NB4 (cell line): ENCODE measurements at regions not wholly inside any gene's neighbourhood (a gene's known extent, or its start where the extent isn't known, plus 50 kb on each side); places are given as distances from the start of the nearest gene placed in this dataset.

Source experiments
- DNase-seq: peaks from one replicate; pipeline ENCODE4 v3.0.0; 2010; ENCODE audit warnings: low read depth
- H3K4me3 ChIP-seq: one replicate; pipeline ENCODE4 v1.5.1; 2011; ENCODE audit warnings: mild to moderate bottlenecking, low read depth, low read length, moderate library complexity
- MYC ChIP-seq: IDR thresholded peaks from 2 replicates; pipeline ENCODE4 v1.6.1; 2011; ENCODE audit warnings: low read depth, low read length
- POLR2A ChIP-seq: IDR thresholded peaks from 2 replicates; pipeline ENCODE4 v1.6.1; 2011; ENCODE audit warnings: mild to moderate bottlenecking; ENCODE audit not compliant: insufficient read length; ENCODE audit errors: extremely low read depth
- TF ChIP-seq, protein P1 (sequence below): IDR thresholded peaks from one replicate; pipeline ENCODE4 v1.5.1; 2012; ENCODE audit warnings: low read depth, low read length
- TF ChIP-seq, protein P2 (sequence below): IDR thresholded peaks from 2 replicates; pipeline ENCODE4 v1.6.1; 2011; ENCODE audit warnings: low read depth, low read length

DNA sequence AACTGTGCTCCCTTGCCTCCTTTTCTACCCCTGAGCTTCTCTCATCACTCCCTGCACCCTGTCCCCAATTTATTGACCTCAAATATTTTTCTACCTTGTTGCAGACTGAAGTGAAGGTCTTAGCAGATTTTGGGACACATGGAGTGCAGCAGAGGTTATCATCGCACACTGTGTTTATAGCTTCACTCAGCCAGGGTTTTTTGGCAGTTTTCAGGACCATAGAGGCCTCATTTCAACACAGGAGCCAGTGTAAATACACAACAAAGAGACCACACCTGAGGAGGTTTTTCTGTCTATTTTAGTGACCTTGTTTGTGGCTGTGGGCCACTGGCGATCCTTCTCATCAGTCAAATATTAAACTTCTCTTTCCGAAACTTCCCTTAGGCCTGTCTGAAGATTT is 457.1 kb downstream of the SPRY1 start:
- DNase-seq = no peak
- TF ChIP-seq POLR2A (no peak), MYC (no peak)
- TF ChIP-seq, protein P1, sequence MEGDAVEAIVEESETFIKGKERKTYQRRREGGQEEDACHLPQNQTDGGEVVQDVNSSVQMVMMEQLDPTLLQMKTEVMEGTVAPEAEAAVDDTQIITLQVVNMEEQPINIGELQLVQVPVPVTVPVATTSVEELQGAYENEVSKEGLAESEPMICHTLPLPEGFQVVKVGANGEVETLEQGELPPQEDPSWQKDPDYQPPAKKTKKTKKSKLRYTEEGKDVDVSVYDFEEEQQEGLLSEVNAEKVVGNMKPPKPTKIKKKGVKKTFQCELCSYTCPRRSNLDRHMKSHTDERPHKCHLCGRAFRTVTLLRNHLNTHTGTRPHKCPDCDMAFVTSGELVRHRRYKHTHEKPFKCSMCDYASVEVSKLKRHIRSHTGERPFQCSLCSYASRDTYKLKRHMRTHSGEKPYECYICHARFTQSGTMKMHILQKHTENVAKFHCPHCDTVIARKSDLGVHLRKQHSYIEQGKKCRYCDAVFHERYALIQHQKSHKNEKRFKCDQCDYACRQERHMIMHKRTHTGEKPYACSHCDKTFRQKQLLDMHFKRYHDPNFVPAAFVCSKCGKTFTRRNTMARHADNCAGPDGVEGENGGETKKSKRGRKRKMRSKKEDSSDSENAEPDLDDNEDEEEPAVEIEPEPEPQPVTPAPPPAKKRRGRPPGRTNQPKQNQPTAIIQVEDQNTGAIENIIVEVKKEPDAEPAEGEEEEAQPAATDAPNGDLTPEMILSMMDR = no peak
- TF ChIP-seq, protein P2, sequence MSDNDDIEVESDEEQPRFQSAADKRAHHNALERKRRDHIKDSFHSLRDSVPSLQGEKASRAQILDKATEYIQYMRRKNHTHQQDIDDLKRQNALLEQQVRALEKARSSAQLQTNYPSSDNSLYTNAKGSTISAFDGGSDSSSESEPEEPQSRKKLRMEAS = no peak

DNA sequence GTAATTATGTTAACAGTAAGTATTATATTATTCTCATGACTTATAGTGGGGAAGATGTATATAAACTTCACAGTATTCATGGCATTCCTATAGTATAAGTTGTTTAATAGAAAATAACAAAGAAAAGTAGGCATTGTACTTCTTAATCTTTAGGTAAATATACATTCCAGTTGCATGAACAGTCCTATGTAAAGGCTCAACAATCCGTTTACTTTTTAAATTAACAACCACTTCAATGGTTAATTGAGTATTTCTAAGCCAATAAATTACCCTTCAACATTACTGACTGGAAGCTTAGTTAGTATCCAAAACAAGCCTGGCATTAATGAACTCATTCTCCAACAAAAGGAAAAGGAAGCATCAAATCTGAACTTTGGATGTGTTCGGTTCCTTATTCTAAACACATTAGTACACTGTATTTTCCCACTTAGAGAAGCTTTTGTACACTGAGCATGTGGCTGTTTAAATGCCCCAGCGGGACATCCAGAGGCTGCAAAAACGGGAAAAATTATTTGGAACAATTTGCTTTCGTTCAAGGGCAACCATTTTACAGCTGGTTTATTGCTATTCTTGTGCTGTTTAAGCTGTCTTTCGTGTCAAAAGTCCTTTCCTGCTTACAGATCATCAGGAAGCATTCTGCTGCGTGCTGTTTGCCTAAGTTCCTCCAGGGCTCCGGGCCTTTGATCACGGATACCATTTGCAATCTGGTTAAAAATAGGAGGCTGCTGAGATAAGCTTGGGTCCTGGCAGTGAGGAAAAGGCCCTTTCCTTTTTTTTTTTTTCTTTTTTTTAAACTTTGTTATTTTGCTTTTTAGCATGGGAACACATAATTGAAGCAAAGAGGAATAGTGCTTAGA is 460.3 kb downstream of the SPRY1 start:
- DNase-seq = peak; percentile 2
- no peak overlapping the region for H3K4me3 ChIP-seq
- TF ChIP-seq, protein P2 = no peak
- no peak for TF ChIP-seq MYC
- TF ChIP-seq, protein P1 = no peak
- TF ChIP-seq POLR2A = no peak

More for the DNA sequence above, 457.1 kb downstream of the SPRY1 start:
- H3K4me3 ChIP-seq = no peak overlapping the region

DNA sequence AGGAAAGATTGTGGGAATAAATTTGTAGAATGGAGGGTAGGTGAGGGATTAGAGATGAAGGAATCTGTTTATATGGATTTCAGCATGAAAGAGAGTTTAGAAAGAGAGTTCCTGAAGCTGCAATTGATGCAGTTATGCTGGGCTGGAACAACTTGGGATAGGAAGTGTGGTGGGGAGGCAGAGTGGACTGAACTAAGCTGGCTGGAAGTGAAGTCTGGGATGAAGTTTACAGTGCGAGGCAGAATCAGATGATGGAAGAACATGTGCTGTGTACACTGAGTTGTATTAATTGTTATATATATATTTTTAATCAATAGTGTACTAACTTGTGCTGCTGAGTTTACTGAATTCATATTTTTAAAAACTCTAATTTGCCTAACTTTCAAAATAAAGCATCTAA is 461.9 kb downstream of the SPRY1 start:
- TF ChIP-seq MYC (no peak), POLR2A (no peak)
- TF ChIP-seq, protein P2 = no peak
- DNase-seq = no peak
- no peak overlapping the region for H3K4me3 ChIP-seq

DNA sequence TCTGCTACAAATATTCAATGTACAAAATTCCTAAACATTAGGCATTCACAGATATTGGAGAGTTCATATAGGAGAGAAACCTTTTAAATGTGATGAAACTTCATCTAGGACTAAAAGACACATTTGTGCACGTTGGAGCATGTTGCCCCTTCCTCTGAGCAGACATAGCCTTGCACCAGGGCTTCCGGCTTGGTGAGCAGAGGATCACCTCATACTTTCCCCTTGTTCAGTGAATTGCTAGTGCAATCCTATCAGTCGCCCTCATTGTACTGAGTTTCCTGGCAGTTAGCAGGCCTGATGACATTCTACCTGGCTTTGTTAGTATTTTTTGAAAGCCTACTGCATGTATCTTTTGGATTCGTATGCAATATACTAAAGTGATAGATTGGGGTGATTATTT is 466.2 kb downstream of the SPRY1 start:
- no peak overlapping the region for H3K4me3 ChIP-seq
- DNase-seq = no peak
- TF ChIP-seq, protein P1 = no peak
- TF ChIP-seq POLR2A (no peak), MYC (no peak)
- TF ChIP-seq, protein P2 = no peak

DNA sequence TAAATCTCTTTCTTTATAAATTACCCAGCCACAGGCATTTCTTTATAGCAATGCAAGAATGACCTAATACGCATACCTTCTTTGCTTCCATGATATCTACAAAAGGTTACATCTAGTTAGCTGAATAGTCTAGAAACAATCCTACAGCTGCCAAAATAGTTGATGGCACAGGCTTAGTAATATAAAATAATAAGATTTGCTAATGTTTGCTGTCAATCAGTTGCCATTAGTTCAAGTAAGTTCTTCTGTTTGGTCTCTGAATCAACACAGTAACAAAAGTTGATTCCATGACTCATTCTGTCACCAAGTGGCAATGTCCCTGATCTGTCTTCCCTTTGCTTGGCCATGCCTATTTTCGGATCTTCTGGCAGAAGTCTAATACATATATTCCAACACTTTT is 470.2 kb downstream of the SPRY1 start:
- H3K4me3 ChIP-seq = no peak overlapping the region
- TF ChIP-seq, protein P1 = no peak
- TF ChIP-seq MYC = no peak
- TF ChIP-seq, protein P2 = no peak
- TF ChIP-seq POLR2A = no peak
- DNase-seq = no peak

DNA sequence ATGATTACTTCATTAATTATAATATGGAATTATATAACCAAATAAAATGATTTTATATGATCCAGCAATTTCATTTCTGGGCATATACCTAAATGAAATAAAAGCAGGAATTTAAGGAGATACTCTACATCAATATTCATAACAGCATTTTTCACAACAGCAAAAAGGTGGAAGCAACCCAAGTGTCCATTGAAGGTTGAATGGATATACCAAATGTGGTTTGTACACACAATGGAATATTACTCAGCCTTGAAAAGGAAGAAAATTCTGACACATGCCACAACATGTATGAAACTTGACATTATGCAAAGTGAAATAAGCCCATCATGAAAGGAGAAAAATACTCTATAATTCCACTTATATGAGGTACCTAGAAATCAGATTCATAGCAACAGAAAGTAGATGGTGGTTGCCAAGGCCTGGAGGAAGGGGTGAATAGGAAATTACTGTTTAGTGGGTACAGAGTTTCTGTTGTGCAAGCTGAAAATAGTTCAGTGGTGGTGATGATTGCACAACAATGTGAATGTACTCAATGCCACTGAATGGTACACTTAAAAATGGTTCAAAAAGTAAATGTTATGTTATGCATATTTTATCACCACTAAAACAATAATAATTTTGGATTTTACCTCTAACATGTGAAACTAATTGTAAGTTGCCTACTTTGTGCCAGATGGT is 471.5 kb downstream of the SPRY1 start:
- peak; percentile 4 for DNase-seq
- H3K4me3 ChIP-seq = no peak overlapping the region
- TF ChIP-seq MYC (no peak), POLR2A (no peak)
- TF ChIP-seq, protein P2 = no peak
- TF ChIP-seq, protein P1 = no peak
